ENCODE measurements at regions not wholly inside any gene's neighbourhood (a gene's known extent, or its start where the extent isn't known, plus 50 kb on each side); places are given as distances from the start of the nearest gene placed in this dataset.
"Not testable (repeated sequence)": the region's sequence is repeated elsewhere in the genome, so short reads cannot be mapped to it uniquely, and the experiment has no call there.

DNA sequence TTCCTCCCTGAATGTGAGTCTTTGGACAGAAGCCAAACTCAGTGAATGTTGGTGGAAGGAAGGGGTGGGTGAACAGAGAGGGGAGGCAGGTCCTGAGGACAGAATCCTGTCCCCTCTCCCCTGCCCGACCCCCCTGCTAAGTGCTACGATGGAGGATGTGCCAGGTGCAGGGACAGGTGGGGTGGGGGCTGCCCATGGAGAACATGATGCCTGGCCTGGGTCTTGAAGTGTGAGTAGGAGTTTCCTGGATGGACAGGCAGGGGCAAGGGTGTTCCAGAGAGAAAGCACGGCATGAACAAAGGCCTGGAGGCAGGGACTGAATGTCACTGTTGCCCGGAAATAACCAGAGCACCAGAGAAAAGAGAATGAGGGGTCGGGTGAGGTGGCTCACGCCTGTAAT is 445.1 kb downstream of the PTPRU start:
- H3K4me2 ChIP-seq (ENCODE audit: low read length); H3K27ac ChIP-seq (ENCODE audit: low read depth, low read length); RAD21 ChIA-PET (ENCODE audit: low non-redundant PET in 1 of 2, low total read pairs in 2 of 2, uncharacterized antibody in 2 of 2, unreplicated experiment in 2 of 2); H3K4me3 ChIP-seq (replicated peaks in 1 of 2; ENCODE audit: low read depth in 1 of 2, low read length in 2 of 2); H3K79me2 ChIP-seq (ENCODE audit: insufficient read depth, low read length); intact Hi-C loops (cut with micrococcal nuclease); H3K9me3 ChIP-seq (ENCODE audit: control insufficient read depth in 1 of 2, insufficient read depth in 1 of 2, low read depth in 1 of 2, low read length in 2 of 2); H3K9ac ChIP-seq (ENCODE audit: low read length); BruUV-seq (replicated peaks); H4K20me1 ChIP-seq (ENCODE audit: insufficient read depth); H2AFZ ChIP-seq (ENCODE audit: low read depth, low read length, poor library complexity, severe bottlenecking); ATAC-seq; H3K36me3 ChIP-seq (ENCODE audit: control insufficient read depth in 1 of 2, insufficient read depth in 2 of 2, low read length in 2 of 2); POLR2A ChIA-PET; H3K27me3 ChIP-seq (ENCODE audit: insufficient read depth, low read length); H3K9me2 ChIP-seq (ENCODE audit: insufficient read depth); H3K4me1 ChIP-seq (ENCODE audit: control insufficient read depth in 1 of 2, insufficient read depth in 2 of 2, low read length in 2 of 2); DNase-seq (ENCODE audit: low read depth, low spot score): not testable (repeated sequence)
- CTCF ChIA-PET, result interaction anchor here (0.6 kb wide), 1 partner anchor 341 kb away, joined by 4 read pairs; no protein-coding TSS in a partner anchor

DNA sequence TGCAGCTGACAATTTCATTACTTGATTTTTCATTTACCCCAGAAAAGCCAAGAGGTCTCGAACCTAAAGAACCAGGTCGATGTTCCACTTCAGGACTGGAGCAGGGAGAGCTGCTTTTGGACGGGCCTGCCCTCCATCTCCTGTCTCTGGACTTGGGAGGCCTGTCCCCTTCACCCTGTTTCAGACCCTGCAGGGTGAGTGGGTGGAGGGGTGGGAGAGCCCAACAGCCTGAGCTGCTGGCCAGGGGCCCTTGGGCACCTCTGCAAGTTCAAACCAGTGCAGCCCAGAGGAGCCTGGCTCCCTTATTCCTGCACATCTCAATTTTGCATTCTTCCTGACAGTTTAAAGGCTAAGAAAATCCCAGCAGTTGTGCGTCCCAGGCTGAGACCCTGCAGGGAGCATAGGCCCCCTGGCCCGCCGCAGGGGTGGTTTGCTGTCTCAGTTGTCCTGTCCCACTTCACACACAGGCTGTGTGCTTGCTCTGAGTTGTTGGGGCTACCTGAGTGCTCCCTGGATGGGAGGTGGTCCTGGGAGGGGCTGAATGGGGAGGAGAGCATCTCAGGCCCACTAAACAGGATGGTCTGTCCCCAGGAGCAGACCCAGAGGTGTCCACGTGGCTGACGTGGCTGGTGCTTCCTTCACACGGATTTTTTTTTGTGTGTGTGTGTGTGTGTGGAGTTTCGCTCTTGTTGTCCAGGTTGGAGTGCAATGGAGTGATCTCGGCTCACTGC is 443.7 kb downstream of the PTPRU start:
- H3K4me3 ChIP-seq (replicated peaks in 1 of 2; ENCODE audit: low read depth in 1 of 2, low read length in 2 of 2), result no peak overlapping the region
- H3K79me2 ChIP-seq (ENCODE audit: insufficient read depth, low read length), result no peaks in the 10 kb centered on the region
- no peak overlapping the region for H2AFZ ChIP-seq (ENCODE audit: low read depth, low read length, poor library complexity, severe bottlenecking)
- DNase-seq (ENCODE audit: low read depth, low spot score) (no peak), ATAC-seq (no peak)
- H4K20me1 ChIP-seq (ENCODE audit: insufficient read depth), result no peaks in the 10 kb centered on the region
- ChIA-PET CTCF (no interaction called here), POLR2A (no interaction called here), RAD21 (ENCODE audit: low non-redundant PET in 1 of 2, low total read pairs in 2 of 2, uncharacterized antibody in 2 of 2, unreplicated experiment in 2 of 2) (no interaction called here)
- no peak overlapping the region for H3K9ac ChIP-seq (ENCODE audit: low read length)
- no peaks in the 10 kb centered on the region for H3K9me2 ChIP-seq (ENCODE audit: insufficient read depth)
- no peaks in the 10 kb centered on the region for H3K4me1 ChIP-seq (ENCODE audit: control insufficient read depth in 1 of 2, insufficient read depth in 2 of 2, low read length in 2 of 2)
- TF ChIP-seq POLR2AphosphoS5 (IDR thresholded peaks at IDR 0.05; ENCODE audit: low read depth, low read length) (no peak), POLR2A (IDR thresholded peaks at IDR 0.05; ENCODE audit: borderline replicate concordance, extremely low read depth, insufficient read depth, insufficient read length) (no peak), RAD21 (IDR thresholded peaks at IDR 0.05; ENCODE audit: low read depth) (no peak), ELF1 (IDR thresholded peaks at IDR 0.05; ENCODE audit: borderline replicate concordance, low read depth) (no peak), EZH2phosphoT487 (IDR thresholded peaks at IDR 0.05; ENCODE audit: borderline replicate concordance) (no peak), CBX3 (IDR thresholded peaks at IDR 0.05; ENCODE audit: low read depth) (no peak), JUND (IDR thresholded peaks at IDR 0.05) (no peak), YY1 (IDR thresholded peaks at IDR 0.05; ENCODE audit: extremely low read depth, insufficient replicate concordance, low read depth, low read length) (no peak), SP1 (IDR thresholded peaks at IDR 0.05; ENCODE audit: low read depth) (no peak)
- TF ChIP-seq, protein P1, sequence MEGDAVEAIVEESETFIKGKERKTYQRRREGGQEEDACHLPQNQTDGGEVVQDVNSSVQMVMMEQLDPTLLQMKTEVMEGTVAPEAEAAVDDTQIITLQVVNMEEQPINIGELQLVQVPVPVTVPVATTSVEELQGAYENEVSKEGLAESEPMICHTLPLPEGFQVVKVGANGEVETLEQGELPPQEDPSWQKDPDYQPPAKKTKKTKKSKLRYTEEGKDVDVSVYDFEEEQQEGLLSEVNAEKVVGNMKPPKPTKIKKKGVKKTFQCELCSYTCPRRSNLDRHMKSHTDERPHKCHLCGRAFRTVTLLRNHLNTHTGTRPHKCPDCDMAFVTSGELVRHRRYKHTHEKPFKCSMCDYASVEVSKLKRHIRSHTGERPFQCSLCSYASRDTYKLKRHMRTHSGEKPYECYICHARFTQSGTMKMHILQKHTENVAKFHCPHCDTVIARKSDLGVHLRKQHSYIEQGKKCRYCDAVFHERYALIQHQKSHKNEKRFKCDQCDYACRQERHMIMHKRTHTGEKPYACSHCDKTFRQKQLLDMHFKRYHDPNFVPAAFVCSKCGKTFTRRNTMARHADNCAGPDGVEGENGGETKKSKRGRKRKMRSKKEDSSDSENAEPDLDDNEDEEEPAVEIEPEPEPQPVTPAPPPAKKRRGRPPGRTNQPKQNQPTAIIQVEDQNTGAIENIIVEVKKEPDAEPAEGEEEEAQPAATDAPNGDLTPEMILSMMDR (IDR thresholded peaks at IDR 0.05 in 2 of 3, conservative IDR thresholded peaks at IDR 0.05 in 1 of 3; ENCODE audit: borderline replicate concordance in 1 of 3, insufficient read depth in 1 of 3, low read depth in 2 of 3, low read length in 2 of 3), result no peak
- H3K36me3 ChIP-seq (ENCODE audit: control insufficient read depth in 1 of 2, insufficient read depth in 2 of 2, low read length in 2 of 2), result no peaks in the 10 kb centered on the region
- no TSS peak for BruUV-seq (replicated peaks)
- no peak overlapping the region for H3K4me2 ChIP-seq (ENCODE audit: low read length)
- no peaks in the 10 kb centered on the region for H3K9me3 ChIP-seq (ENCODE audit: control insufficient read depth in 1 of 2, insufficient read depth in 1 of 2, low read depth in 1 of 2, low read length in 2 of 2)
- H3K27me3 ChIP-seq (ENCODE audit: insufficient read depth, low read length), result no peaks in the 10 kb centered on the region
- intact Hi-C loops (cut with micrococcal nuclease), result no loop called here
- no peak overlapping the region for H3K27ac ChIP-seq (ENCODE audit: low read depth, low read length)

Data from HCT116 (cell line).